GM12873 (cell line): ENCODE measurements at regions not wholly inside any gene's neighbourhood (a gene's known extent, or its start where the extent isn't known, plus 50 kb on each side); places are given as distances from the start of the nearest gene placed in this dataset.

Experiments
- CTCF ChIP-seq: IDR thresholded peaks from 2 replicates; pipeline ENCODE4 v1.5.1; 2012; ENCODE audit warnings: low read depth, mild to moderate bottlenecking, moderate library complexity, low read length, control low read depth; ENCODE audit not compliant: insufficient read depth; ENCODE audit errors: missing control alignments

- TF ChIP-seq CTCF = no peak
These were observed 500.4 kb downstream of the PTPRU start for GRCh38 chr1:29736582-29737188.

GRCh38 chr1:29732453-29732852, 496.1 kb downstream of the PTPRU start:
- TF ChIP-seq CTCF = no peak

- no peak for TF ChIP-seq CTCF
These were observed 494.3 kb downstream of the PTPRU start for GRCh38 chr1:29730623-29731022.

- TF ChIP-seq CTCF = no peak
These were observed 493.0 kb downstream of the PTPRU start for GRCh38 chr1:29729281-29729680.

- TF ChIP-seq CTCF = no peak
These were observed 492.4 kb downstream of the PTPRU start for GRCh38 chr1:29728703-29729102.

- no peak for TF ChIP-seq CTCF
These were observed 488.9 kb downstream of the PTPRU start for GRCh38 chr1:29725262-29725661.

GRCh38 chr1:29722598-29722997, 486.3 kb downstream of the PTPRU start:
- no peak for TF ChIP-seq CTCF

- no peak for TF ChIP-seq CTCF
These were observed 482.9 kb downstream of the PTPRU start for GRCh38 chr1:29719253-29719652.
